HG03159 (cell line): ENCODE measurements at regions not wholly inside any gene's neighbourhood (a gene's known extent, or its start where the extent isn't known, plus 50 kb on each side); places are given as distances from the start of the nearest gene placed in this dataset.
"Not testable (repeated sequence)": the region's sequence is repeated elsewhere in the genome, so short reads cannot be mapped to it uniquely, and the experiment has no call there.

Experiments
- ATAC-seq: cut with Tn5 transposase; IDR thresholded peaks from one replicate; pipeline ENCODE4 v1.9.1; 2021; ENCODE audit warnings: mild to moderate bottlenecking, moderate library complexity; ENCODE audit not compliant: unreplicated experiment

DNA sequence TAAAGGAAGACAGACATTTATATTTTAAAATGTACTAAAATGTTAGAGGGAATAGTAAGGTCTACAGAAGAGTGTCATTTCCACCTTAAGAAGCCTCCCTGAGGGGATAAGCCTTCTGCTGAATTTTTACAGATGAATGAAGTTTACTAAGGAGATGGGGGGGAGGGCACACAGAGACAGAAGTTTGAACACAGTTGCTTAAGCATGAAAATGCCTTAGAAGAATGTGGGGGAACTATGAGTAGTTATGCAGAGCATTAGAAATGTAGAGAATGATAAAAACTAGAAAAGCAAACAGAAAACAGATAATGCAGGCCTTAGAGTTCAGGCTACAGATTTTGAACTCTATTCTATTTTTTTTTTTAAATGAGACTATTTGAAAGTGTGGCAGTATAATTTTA, 232.2 kb upstream of the VLDLR start:
- ATAC-seq, result no peak

- ATAC-seq, result no peak
Observed at GRCh38 chr9:2390028-2390427, 231.6 kb upstream of the VLDLR start.

- ATAC-seq, result not testable (repeated sequence)
Observed at GRCh38 chr9:2391509-2392132, 230.0 kb upstream of the VLDLR start.

- ATAC-seq, result not testable (repeated sequence)
Observed at GRCh38 chr9:2394087-2394741, 227.4 kb upstream of the VLDLR start.

DNA sequence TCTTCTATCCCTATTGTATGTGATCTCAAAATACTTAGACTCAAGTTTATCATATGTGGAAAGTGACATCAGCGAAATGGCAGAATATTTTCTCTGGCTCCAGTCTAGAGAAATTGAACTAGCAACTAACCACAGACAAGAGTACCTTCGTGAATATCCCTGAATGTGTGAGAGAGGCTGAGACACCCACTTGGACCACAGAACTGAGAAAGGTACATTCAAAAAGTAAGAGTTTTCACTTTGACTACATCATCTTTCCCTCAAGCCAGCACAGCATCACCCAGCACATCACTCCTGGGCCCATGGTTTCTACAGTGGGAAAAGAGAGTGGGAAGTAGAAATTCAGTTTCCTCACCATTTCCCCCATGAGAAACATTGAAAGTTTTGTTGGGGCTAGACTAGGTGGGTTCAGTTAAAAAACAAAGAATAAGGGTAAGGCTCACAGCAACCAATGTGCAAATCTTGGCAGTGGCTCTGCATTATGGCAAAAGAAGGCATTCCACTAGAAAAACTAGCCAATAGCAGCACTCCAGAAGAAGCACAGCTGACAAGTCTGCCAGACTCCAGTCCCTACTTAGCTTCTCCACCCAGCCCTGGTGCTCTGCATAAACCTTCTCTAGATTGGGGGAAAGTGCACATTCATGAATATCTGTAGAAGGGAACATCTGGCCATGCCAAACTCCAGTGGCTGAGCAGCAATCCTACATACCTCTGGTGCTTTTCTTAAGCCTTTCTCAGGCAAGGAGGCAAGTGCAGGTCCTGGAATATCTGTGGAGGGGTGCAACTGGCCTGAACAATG, 225.6 kb upstream of the VLDLR start:
- no peak for ATAC-seq

- ATAC-seq, result no peak
Observed at GRCh38 chr9:2396622-2397285, 224.8 kb upstream of the VLDLR start.

- not testable (repeated sequence) for ATAC-seq
Observed at GRCh38 chr9:2397875-2398274, 223.7 kb upstream of the VLDLR start.

DNA sequence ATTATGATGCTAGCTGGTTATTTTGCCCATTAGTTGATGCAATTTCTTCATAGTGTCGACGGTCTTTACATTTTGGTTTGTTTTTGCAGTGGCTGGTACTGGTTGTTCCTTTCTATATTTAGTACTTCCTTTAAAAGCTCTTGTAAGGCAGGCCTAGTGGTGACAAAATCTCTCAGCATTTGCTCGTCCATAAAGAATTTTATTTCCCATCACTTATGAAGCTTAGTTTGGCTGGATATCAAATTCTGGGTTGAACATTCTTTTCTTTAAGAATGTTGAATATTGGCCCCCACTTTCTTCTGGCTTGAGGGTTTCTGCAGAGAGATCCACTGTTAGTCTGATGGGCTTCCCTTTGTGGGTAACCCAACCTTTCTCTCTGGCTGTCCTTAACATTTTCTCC, 219.8 kb upstream of the VLDLR start:
- not testable (repeated sequence) for ATAC-seq

DNA sequence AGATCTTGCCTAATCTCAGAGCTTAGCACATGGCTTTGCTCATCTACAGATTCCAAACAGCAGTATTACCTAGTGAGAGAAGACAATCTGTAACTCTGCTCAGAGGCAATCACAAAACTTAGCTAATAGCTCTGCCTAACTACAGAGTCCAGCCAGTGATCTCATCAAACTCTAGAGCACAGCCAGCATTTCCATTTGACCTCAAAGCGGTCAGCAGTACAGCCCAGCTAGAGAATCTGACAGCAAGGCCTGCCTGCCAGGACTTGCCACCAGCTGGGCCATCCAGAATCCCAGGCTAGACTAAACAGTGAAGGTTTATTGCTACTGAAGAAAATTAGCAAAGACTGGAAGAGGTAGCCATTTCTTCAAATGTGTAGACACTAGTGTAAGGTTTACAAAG, 217.9 kb upstream of the VLDLR start:
- ATAC-seq, result no peak

- no peak for ATAC-seq
Observed at GRCh38 chr9:2406252-2406651, 215.3 kb upstream of the VLDLR start.

- no peak for ATAC-seq
Observed at GRCh38 chr9:2407450-2407849, 214.1 kb upstream of the VLDLR start.

GRCh38 chr9:2411459-2412215, 209.9 kb upstream of the VLDLR start:
- no peak for ATAC-seq

DNA sequence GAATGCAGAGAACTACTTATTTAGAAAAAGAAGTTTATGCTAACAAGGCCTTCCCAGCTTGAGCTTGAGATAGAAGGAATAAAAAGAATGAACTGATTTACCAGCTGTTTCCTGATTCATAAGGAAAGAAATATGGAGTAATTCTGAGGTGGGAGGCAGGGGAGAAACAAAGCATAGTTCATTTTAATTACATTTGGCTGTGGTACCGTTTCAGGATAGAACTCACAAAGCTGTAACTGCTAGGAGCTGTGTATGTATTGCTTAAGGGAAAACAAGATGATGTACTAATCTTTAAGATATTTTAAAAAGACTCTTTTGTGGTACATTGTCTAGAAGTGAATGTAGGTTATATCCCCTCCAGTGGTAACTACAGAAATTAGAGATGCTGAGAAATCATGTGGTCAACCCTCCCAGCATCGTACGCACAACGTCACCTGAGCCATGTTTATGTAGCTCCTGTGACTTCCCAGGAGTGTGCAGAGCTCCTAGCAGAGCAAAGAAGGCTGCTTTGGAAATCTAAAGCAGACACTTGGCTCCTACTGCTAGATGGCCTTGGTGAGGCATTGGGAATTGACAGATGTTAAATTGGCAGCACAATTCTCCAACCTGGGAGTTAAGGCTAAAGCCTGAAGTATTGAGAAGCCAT, 208.3 kb upstream of the VLDLR start:
- no peak for ATAC-seq

- ATAC-seq, result no peak
Observed at GRCh38 chr9:2414465-2414864, 207.1 kb upstream of the VLDLR start.

GRCh38 chr9:2415326-2415725, 206.3 kb upstream of the VLDLR start:
- ATAC-seq, result no peak

- no peak for ATAC-seq
Observed at GRCh38 chr9:2417730-2418129, 203.9 kb upstream of the VLDLR start.

GRCh38 chr9:2418619-2419018, 203.0 kb upstream of the VLDLR start:
- no peak for ATAC-seq

- no peak for ATAC-seq
Observed at GRCh38 chr9:2419347-2419746, 202.2 kb upstream of the VLDLR start.

- ATAC-seq, result no peak
Observed at GRCh38 chr9:2420543-2420942, 201.0 kb upstream of the VLDLR start.

- no peak for ATAC-seq
Observed at GRCh38 chr9:2424619-2425033, 197.0 kb upstream of the VLDLR start.
